ENCODE measurements at regions not wholly inside any gene's neighbourhood (a gene's known extent, or its start where the extent isn't known, plus 50 kb on each side); places are given as distances from the start of the nearest gene placed in this dataset.

DNA sequence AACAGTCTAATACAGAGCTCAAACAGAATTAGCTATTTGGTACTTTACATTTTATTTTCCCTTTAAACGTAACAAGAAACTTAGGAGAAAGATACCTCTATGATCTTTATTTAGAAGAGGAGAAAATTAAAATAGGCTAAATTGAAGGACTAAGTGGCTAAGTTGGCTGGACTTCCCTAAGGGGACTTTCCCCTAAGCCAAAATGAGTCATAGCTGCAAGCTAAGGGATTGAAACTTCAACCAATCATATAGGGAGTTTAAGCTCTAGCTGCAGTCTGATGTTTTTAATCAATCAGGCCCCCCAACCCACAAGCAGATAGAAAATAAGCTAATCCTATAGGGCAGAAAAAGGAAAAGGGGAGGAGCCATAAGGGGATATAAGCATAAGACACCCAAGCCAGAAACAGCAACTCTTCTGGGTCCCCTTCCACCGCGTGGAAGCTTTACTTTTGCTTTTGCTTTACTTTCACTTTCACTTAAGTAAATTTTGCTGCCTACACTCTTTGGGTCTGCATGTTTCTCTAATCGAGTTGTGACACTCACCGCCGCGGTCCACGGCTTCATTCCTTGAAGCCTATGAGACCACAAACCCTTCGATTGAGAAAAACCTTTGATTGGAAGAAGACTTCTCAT lies 1108.5 kb upstream of the EPHA6 start:
- Histone ChIP-seq H2AFZ (no peak overlapping the region), H3K4me1 (ENCODE audit: insufficient read depth) (no peaks in the 10 kb centered on the region), H3K27me3 (ENCODE audit: insufficient read depth) (no peaks in the 10 kb centered on the region), H3K9me2 (ENCODE audit: insufficient read depth) (peaks cover 12% of the 10 kb centered on the region; the same call in 1 of the 2 replicates), H3K79me2 (replicated peaks; ENCODE audit: insufficient read depth) (no peaks in the 10 kb centered on the region), H3F3A (replicated peaks; ENCODE audit: low read depth) (no peaks in the 10 kb centered on the region), H4K20me1 (replicated peaks; ENCODE audit: insufficient read depth) (no peaks in the 10 kb centered on the region), H3K4me2 (no peak overlapping the region), H3K4me3 (no peak overlapping the region), H3K36me3 (ENCODE audit: insufficient read depth) (no peaks in the 10 kb centered on the region; the same call in 1 of the 2 replicates), H3K27ac (ENCODE audit: low read depth) (no peak overlapping the region)
- Mint-ChIP-seq H3K36me3 (ENCODE audit: low read depth) (peaks cover 16% of the 10 kb centered on the region), H3K4me3 (no peak overlapping the region), H3K27ac (no peak overlapping the region), H3K27me3 (ENCODE audit: insufficient read depth, low read depth, poor library complexity) (peaks cover 2% of the 10 kb centered on the region), H3K4me1 (no peaks in the 10 kb centered on the region), H3K9me3 (peaks cover 18% of the 10 kb centered on the region; the same call in 2 of the 3 replicates)
- no peak for DNase-seq (ENCODE audit: low spot score)
- no peak for ATAC-seq
- no peak for TF ChIP-seq CREB1 (CRISPR knock-in tag; IDR thresholded peaks at IDR 0.05; ENCODE audit: low read depth)
- no peak for TF ChIP-seq EZH2phosphoT487 (IDR thresholded peaks at IDR 0.05; ENCODE audit: unreplicated experiment)
- no peak for TF ChIP-seq JUNB (IDR thresholded peaks at IDR 0.05; ENCODE audit: unreplicated experiment)
- no peak for TF ChIP-seq EZH2 (IDR thresholded peaks at IDR 0.05; ENCODE audit: low read depth, unreplicated experiment)
- TF ChIP-seq POLR2AphosphoS5 (IDR thresholded peaks at IDR 0.05; ENCODE audit: low read depth) = no peak
- TF ChIP-seq, protein P1, sequence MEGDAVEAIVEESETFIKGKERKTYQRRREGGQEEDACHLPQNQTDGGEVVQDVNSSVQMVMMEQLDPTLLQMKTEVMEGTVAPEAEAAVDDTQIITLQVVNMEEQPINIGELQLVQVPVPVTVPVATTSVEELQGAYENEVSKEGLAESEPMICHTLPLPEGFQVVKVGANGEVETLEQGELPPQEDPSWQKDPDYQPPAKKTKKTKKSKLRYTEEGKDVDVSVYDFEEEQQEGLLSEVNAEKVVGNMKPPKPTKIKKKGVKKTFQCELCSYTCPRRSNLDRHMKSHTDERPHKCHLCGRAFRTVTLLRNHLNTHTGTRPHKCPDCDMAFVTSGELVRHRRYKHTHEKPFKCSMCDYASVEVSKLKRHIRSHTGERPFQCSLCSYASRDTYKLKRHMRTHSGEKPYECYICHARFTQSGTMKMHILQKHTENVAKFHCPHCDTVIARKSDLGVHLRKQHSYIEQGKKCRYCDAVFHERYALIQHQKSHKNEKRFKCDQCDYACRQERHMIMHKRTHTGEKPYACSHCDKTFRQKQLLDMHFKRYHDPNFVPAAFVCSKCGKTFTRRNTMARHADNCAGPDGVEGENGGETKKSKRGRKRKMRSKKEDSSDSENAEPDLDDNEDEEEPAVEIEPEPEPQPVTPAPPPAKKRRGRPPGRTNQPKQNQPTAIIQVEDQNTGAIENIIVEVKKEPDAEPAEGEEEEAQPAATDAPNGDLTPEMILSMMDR (conservative IDR thresholded peaks at IDR 0.05; ENCODE audit: low read depth in 2 of 2) = no peak
- TF ChIP-seq NANOG (IDR thresholded peaks at IDR 0.05; ENCODE audit: borderline replicate concordance) = no peak
- no peak for TF ChIP-seq ZNF331 (CRISPR knock-in tag; IDR thresholded peaks at IDR 0.05; ENCODE audit: low read depth)
- TF ChIP-seq, protein P2, sequence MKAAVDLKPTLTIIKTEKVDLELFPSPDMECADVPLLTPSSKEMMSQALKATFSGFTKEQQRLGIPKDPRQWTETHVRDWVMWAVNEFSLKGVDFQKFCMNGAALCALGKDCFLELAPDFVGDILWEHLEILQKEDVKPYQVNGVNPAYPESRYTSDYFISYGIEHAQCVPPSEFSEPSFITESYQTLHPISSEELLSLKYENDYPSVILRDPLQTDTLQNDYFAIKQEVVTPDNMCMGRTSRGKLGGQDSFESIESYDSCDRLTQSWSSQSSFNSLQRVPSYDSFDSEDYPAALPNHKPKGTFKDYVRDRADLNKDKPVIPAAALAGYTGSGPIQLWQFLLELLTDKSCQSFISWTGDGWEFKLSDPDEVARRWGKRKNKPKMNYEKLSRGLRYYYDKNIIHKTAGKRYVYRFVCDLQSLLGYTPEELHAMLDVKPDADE (IDR thresholded peaks at IDR 0.05) = no peak
- TF ChIP-seq, protein P3, sequence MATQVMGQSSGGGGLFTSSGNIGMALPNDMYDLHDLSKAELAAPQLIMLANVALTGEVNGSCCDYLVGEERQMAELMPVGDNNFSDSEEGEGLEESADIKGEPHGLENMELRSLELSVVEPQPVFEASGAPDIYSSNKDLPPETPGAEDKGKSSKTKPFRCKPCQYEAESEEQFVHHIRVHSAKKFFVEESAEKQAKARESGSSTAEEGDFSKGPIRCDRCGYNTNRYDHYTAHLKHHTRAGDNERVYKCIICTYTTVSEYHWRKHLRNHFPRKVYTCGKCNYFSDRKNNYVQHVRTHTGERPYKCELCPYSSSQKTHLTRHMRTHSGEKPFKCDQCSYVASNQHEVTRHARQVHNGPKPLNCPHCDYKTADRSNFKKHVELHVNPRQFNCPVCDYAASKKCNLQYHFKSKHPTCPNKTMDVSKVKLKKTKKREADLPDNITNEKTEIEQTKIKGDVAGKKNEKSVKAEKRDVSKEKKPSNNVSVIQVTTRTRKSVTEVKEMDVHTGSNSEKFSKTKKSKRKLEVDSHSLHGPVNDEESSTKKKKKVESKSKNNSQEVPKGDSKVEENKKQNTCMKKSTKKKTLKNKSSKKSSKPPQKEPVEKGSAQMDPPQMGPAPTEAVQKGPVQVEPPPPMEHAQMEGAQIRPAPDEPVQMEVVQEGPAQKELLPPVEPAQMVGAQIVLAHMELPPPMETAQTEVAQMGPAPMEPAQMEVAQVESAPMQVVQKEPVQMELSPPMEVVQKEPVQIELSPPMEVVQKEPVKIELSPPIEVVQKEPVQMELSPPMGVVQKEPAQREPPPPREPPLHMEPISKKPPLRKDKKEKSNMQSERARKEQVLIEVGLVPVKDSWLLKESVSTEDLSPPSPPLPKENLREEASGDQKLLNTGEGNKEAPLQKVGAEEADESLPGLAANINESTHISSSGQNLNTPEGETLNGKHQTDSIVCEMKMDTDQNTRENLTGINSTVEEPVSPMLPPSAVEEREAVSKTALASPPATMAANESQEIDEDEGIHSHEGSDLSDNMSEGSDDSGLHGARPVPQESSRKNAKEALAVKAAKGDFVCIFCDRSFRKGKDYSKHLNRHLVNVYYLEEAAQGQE (IDR thresholded peaks at IDR 0.05; ENCODE audit: unreplicated experiment) = no peak
- TF ChIP-seq, protein P4, sequence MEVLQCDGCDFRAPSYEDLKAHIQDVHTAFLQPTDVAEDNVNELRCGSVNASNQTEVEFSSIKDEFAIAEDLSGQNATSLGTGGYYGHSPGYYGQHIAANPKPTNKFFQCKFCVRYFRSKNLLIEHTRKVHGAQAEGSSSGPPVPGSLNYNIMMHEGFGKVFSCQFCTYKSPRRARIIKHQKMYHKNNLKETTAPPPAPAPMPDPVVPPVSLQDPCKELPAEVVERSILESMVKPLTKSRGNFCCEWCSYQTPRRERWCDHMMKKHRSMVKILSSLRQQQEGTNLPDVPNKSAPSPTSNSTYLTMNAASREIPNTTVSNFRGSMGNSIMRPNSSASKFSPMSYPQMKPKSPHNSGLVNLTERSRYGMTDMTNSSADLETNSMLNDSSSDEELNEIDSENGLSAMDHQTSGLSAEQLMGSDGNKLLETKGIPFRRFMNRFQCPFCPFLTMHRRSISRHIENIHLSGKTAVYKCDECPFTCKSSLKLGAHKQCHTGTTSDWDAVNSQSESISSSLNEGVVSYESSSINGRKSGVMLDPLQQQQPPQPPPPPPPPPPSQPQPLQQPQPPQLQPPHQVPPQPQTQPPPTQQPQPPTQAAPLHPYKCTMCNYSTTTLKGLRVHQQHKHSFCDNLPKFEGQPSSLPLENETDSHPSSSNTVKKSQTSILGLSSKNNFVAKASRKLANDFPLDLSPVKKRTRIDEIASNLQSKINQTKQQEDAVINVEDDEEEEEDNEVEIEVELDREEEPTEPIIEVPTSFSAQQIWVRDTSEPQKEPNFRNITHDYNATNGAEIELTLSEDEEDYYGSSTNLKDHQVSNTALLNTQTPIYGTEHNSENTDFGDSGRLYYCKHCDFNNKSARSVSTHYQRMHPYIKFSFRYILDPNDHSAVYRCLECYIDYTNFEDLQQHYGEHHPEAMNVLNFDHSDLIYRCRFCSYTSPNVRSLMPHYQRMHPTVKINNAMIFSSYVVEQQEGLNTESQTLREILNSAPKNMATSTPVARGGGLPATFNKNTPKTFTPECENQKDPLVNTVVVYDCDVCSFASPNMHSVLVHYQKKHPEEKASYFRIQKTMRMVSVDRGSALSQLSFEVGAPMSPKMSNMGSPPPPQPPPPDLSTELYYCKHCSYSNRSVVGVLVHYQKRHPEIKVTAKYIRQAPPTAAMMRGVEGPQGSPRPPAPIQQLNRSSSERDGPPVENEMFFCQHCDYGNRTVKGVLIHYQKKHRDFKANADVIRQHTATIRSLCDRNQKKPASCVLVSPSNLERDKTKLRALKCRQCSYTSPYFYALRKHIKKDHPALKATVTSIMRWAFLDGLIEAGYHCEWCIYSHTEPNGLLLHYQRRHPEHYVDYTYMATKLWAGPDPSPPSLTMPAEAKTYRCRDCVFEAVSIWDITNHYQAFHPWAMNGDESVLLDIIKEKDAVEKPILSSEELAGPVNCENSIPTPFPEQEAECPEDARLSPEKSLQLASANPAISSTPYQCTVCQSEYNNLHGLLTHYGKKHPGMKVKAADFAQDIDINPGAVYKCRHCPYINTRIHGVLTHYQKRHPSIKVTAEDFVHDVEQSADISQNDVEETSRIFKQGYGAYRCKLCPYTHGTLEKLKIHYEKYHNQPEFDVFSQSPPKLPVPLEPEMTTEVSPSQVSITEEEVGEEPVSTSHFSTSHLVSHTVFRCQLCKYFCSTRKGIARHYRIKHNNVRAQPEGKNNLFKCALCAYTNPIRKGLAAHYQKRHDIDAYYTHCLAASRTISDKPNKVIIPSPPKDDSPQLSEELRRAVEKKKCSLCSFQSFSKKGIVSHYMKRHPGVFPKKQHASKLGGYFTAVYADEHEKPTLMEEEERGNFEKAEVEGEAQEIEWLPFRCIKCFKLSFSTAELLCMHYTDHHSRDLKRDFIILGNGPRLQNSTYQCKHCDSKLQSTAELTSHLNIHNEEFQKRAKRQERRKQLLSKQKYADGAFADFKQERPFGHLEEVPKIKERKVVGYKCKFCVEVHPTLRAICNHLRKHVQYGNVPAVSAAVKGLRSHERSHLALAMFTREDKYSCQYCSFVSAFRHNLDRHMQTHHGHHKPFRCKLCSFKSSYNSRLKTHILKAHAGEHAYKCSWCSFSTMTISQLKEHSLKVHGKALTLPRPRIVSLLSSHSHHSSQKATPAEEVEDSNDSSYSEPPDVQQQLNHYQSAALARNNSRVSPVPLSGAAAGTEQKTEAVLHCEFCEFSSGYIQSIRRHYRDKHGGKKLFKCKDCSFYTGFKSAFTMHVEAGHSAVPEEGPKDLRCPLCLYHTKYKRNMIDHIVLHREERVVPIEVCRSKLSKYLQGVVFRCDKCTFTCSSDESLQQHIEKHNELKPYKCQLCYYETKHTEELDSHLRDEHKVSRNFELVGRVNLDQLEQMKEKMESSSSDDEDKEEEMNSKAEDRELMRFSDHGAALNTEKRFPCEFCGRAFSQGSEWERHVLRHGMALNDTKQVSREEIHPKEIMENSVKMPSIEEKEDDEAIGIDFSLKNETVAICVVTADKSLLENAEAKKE (CRISPR knock-in tag; IDR thresholded peaks at IDR 0.05) = no peak

All from GM23338 (cell line).